Dermis microvascular lymphatic vessel endothelial cell (primary cell): ENCODE measurements at regions not wholly inside any gene's neighbourhood (a gene's known extent, or its start where the extent isn't known, plus 50 kb on each side); places are given as distances from the start of the nearest gene placed in this dataset.
A peak's percentile ranks its signal among the peaks of the same experiment; 100 is the strongest.
"Not testable (repeated sequence)": the region's sequence is repeated elsewhere in the genome, so short reads cannot be mapped to it uniquely, and the experiment has no call there.

Experiments
- DNase-seq, 2 donors: peaks; one replicate each; pipeline versions ENCODE4 v3.0.0 to v3.0.0-alpha.2; 2010; ENCODE audit warnings: low read depth in 2 of 2

- no peak for DNase-seq
Measured at GRCh38 chr17:72571813-72572396, 451.1 kb downstream of the SOX9 start.

GRCh38 chr17:72572604-72573491 lies 452.0 kb downstream of the SOX9 start:
- DNase-seq, result no peak

DNA sequence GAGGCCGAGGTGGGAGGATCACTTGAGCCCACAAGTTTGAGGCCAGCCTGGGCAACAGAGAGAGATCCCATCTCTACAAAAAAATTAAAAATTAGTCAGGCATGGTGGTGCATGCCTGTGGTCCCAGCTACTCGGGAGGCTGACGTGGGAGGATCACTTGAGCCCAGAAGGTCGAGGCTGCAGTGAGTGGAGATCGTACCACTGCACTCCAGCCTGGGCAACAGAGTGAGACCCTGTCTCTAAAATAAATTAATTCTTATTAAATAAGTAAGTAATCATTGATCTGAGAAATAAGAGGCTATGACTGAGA lies 452.6 kb downstream of the SOX9 start:
- not testable (repeated sequence) for DNase-seq

DNA sequence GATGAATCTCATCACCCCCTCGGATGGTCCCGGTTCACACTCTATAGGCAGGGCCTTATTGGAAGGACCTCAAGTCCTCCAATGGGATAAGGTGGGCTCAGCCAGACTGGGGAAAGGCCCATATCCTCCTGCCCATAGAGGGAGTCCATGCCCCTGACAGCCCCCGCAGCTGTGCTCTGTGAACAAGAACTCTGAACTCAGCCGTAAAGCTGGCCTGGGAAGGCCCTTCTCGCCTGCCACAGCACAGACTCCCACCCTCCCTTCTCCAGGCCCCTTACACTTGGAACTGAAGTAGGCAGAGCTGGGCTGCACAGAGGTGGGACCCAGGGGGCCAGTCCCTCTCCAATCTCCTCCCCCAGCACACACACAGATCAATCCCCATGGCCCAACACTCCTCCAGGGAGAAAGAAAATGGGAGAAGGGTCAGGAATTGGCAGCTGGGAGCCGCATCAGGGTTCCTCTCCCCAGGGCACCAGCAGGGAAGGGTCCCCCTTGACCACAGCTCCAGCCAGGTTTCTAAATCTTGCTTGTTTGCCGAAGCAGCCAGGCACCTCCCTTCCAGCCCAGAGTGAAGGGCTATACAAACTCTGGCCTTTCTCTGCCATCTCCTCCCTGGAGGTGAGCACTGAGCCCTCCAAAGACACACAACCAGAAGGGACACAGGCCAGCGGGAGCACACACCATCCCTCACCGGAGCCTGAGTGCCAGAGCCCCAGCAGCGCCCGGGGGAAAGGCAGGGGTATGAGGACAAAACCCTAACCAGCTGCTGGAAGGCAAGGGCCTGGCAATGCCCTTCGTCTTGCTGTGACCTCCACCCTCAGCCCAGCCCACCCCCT lies 454.1 kb downstream of the SOX9 start:
- no peak for DNase-seq

GRCh38 chr17:72575542-72576233 lies 454.9 kb downstream of the SOX9 start:
- no peak for DNase-seq

DNA sequence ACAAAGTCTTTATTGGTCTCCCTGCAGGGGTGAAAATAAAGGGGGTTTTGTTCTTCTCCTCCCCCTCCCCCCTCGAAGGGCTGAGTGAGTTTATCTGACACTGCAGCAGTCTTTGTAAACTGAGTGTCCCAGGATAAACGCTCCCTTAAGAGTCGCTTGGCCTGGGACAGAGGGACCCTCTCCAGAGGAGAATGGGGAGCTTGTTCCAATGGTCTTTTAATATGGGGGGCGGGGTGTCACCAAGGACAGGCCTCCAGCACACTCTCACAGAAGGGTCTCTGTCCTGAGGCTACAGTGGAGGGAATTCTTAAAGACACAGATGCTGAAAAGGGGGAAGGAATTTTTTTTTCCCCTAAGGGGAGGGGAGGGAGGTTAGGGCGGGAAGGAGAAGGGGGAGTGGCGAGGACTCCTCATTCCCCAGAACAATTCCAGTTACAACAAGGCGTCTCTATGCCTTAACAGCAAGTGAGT lies 455.5 kb downstream of the SOX9 start:
- DNase-seq, result no peak

- no peak for DNase-seq
Measured at GRCh38 chr17:72578817-72579470, 458.1 kb downstream of the SOX9 start.

DNA sequence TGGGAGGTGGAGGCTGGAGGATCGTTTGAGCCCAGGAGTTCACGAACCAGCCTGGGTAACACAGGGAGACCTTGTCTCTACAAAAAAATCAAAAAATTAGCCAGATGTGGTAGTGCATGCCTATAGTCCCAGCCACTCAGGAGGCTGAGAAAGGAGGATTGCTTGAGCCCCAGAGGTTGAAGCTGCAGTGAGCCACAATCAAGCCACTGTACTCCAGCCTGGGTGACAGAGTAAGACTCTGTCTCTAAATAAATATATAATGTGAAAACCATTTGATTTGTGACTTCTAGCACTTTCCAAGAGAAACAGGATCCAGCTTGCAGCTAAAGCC lies 459.1 kb downstream of the SOX9 start:
- no peak for DNase-seq

DNA sequence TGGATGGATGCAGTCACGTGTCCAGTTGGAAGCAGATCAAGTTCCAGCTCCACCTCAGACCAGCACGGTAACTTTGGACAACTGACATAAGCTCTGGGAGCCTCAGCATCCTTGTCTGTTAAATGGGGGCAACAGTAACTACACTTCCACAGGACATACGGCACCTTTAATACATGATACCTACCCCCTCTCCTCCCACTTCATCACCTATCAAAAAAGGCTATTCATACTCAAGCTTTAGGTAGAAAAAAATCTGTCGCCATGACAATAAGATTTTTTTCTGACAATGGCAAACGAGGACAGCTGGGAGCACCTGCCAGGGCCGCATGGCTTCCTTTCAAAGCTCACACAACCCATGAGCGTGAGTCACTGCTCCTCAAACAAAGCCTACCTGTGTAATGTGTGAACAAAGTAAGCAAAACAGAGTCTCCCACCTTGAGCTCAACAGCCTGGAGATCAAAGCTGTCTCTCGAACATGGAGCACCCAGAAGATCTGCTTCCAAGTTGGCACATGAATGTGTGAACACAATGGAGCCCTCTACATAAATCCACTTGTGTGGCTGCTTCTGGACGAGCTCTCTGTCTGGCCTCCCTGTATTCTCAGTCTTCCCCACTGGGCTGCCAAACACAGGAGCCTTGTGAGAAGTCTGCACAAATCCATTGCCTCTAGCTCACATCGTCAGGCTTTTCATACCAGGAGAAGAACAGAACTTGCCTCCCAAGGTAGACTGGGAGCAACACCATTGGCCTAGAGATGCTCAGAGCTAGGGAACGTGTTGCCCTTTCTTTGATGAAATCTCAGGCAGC lies 459.7 kb downstream of the SOX9 start:
- DNase-seq, result no peak

GRCh38 chr17:72587156-72587555 lies 466.3 kb downstream of the SOX9 start:
- no peak for DNase-seq

GRCh38 chr17:72587773-72588511 lies 467.1 kb downstream of the SOX9 start:
- no peak for DNase-seq

- no peak for DNase-seq
Measured at GRCh38 chr17:72588561-72588960, 467.7 kb downstream of the SOX9 start.

GRCh38 chr17:72588961-72589360 lies 468.1 kb downstream of the SOX9 start:
- no peak for DNase-seq

DNA sequence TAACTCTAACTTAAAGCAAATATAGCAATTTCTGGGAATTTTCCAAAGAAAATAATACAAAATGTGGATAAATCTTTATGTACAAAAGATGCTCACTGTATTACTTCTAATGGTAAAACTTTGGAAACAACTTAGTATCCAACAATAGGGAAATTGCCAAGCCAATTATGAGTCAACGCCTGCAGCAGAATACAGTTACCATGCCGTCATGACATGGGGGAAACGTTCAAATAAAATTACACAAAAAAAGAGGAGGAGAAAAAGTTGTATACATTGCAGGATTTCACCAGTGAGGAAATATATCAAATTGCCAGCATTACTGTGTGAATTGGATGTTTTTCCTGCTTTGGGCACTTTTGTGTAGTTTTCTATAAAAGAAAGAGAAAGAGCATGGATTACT lies 469.6 kb downstream of the SOX9 start:
- no peak for DNase-seq

GRCh38 chr17:72590882-72591281 lies 470.1 kb downstream of the SOX9 start:
- DNase-seq, result no peak

DNA sequence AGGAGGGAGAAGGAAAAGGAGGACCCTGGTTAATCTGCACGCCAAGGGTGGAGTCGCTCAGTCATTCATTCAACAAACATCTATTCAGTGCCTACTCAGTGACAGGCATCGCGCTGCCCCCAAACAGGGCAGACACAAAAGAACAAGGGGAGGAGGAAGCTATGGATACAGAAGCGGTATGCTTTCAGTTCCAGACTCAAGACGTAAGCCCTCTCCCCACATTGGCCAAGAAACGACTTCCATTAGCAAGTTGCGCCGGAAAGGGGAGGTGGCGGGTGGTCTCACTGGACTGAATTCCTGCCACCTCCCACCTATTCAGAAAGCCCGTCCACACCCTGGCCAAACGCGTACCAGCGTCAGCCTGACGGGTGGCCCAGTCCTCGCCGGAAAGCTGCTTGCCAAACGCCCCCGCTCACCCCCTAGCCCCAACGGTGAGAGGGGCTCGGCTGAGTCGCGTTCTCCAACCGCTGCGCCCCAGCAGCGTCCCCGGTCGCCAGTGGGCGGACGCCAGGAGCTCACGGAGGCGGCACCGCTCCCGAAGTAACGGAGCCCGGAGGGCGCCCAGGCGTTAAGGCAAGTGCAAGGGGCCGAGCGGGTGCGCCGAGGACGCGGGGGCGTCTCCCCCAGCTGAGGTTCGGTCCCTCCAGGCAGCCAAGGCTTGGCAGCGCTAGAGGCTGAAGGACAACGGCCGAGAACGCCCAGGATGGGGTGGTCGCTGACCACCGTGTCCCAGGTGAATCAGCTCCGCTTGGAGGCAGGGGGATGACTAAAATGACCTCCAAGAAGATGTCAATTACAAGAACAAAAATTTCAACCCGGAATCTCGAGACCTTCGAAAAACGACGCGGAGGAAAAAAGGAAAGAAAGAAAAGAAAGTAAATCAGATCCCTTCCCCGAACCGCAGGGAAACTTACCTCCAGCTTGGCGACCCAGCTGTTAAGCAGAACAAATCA lies 470.7 kb downstream of the SOX9 start:
- DNase-seq, result no peak

- peak; percentile 1 to 39 for DNase-seq
Measured at GRCh38 chr17:72592242-72592966, 471.6 kb downstream of the SOX9 start.

GRCh38 chr17:72592967-72593325 lies 472.1 kb downstream of the SOX9 start:
- no peak for DNase-seq
